Naive thymus-derived CD4-positive, alpha-beta T cell (primary cell): ENCODE measurements at regions not wholly inside any gene's neighbourhood (a gene's known extent, or its start where the extent isn't known, plus 50 kb on each side); places are given as distances from the start of the nearest gene placed in this dataset.
A peak's percentile ranks its signal among the peaks of the same experiment; 100 is the strongest.
"Not testable (repeated sequence)": the region's sequence is repeated elsewhere in the genome, so short reads cannot be mapped to it uniquely, and the experiment has no call there.

ENCODE experiments used
- ATAC-seq: fragments of 150-1000 bp; cut with Tn5 transposase; 2 replicates; pipeline ENCODE4 v1.10.0; 2021; ENCODE audit warnings: mild to moderate bottlenecking, moderate library complexity
- CTCF ChIA-PET: fragments of 350-600 bp; sonication (Branson Sonifier 250); formaldehyde crosslinking; loops from one replicate; lab custom pipeline; 2021; ENCODE audit warnings: antibody characterized with exemption; lab: Charles Lee
- POLR2A ChIA-PET: fragments of 350-600 bp; sonication (Branson Sonifier 250); formaldehyde crosslinking; loops from one replicate; lab custom pipeline; 2021; ENCODE audit warnings: antibody characterized with exemption, inconsistent platforms; lab: Charles Lee
- DNase-seq, 9 donors: peaks; one replicate each; pipeline versions ENCODE4 v3.0.0 to v3.0.0-alpha.2; 2020 to 2022; ENCODE audit warnings: mixed read lengths in 1 of 9
- H3K27ac ChIP-seq: one replicate; pipeline ENCODE4 v1.7.0; 2013; ENCODE audit warnings: mild to moderate bottlenecking, low read depth, low read length, moderate library complexity
- H3K27me3 ChIP-seq, 2 donors: one replicate each; pipeline ENCODE4 v1.7.0; 2013; ENCODE audit warnings: low read length in 2 of 2, mild to moderate bottlenecking in 2 of 2, moderate library complexity in 2 of 2; ENCODE audit not compliant: control insufficient read depth in 2 of 2, insufficient read depth in 2 of 2
- H3K36me3 ChIP-seq, 3 experiments: 1 replicate in 2 of 3; 2 replicates in 1 of 3; pipeline ENCODE4 v1.7.0; 2013; ENCODE audit warnings: low read length in 3 of 3, mild to moderate bottlenecking in 3 of 3, moderate library complexity in 1 of 3; ENCODE audit not compliant: insufficient read depth in 3 of 3, control insufficient read depth in 2 of 3
- H3K4me1 ChIP-seq, 2 donors: one replicate each; pipeline ENCODE4 v1.7.0; 2013; ENCODE audit warnings: low read length in 2 of 2, mild to moderate bottlenecking in 2 of 2, moderate library complexity in 1 of 2; ENCODE audit not compliant: control insufficient read depth in 2 of 2, insufficient read depth in 2 of 2
- H3K4me3 ChIP-seq: 2 replicates; pipeline ENCODE4 v1.7.0; 2013; ENCODE audit warnings: mild to moderate bottlenecking, low read length
- H3K9me3 ChIP-seq, 3 experiments: 1 replicate in 2 of 3; 2 replicates in 1 of 3; pipeline ENCODE4 v1.7.0; 2013; ENCODE audit warnings: low read length in 3 of 3; ENCODE audit not compliant: control insufficient read depth in 2 of 3
- H3K27ac Mint-ChIP-seq, 9 donors: one replicate each; pipeline ENCODE4 v1.8.0; 2020 to 2022; ENCODE audit warnings: mixed read lengths in 9 of 9, mild to moderate bottlenecking in 8 of 9, moderate library complexity in 5 of 9, inconsistent platforms in 2 of 9
- H3K27me3 Mint-ChIP-seq, 5 donors: one replicate each; pipeline ENCODE4 v1.8.0; 2021 to 2022; ENCODE audit warnings: mixed read lengths in 5 of 5, mild to moderate bottlenecking in 1 of 5
- H3K36me3 Mint-ChIP-seq, 5 donors: one replicate each; pipeline ENCODE4 v1.8.0; 2020 to 2022; ENCODE audit warnings: mixed read lengths in 5 of 5, mild to moderate bottlenecking in 3 of 5, inconsistent platforms in 1 of 5
- H3K4me1 Mint-ChIP-seq, 7 donors: one replicate each; pipeline ENCODE4 v1.8.0; 2020 to 2022; ENCODE audit warnings: mixed read lengths in 7 of 7, mild to moderate bottlenecking in 3 of 7, inconsistent platforms in 1 of 7
- H3K4me3 Mint-ChIP-seq, 10 donors: one replicate each; pipeline ENCODE4 v1.8.0; 2020 to 2022; ENCODE audit warnings: mild to moderate bottlenecking in 10 of 10, mixed read lengths in 10 of 10, moderate library complexity in 6 of 10, inconsistent platforms in 2 of 10
- H3K9me3 Mint-ChIP-seq, 11 donors: one replicate each; pipeline ENCODE4 v1.8.0; 2020 to 2022; ENCODE audit warnings: mixed read lengths in 11 of 11, mild to moderate bottlenecking in 4 of 11, inconsistent platforms in 1 of 11, moderate library complexity in 1 of 11
- intact Hi-C, 2 donors: fragments of 100-400 bp; cut with micrococcal nuclease; formaldehyde crosslinking; loops; one replicate each; pipeline ENCODE4 v1.15.1; 2023

GRCh38 chr13:64078025-64078424 is 2662.4 kb upstream of the PCDH20 start:
- no peak for ATAC-seq
- no peaks in the 10 kb centered on the region for H3K36me3 Mint-ChIP-seq

GRCh38 chr13:64077132-64077835 is 2661.6 kb upstream of the PCDH20 start:
- H3K27me3 Mint-ChIP-seq, CTCF ChIA-PET, DNase-seq, H3K4me1 Mint-ChIP-seq, H3K4me1 ChIP-seq, H3K4me3 ChIP-seq, H3K27ac ChIP-seq, H3K9me3 ChIP-seq, H3K36me3 ChIP-seq, H3K27me3 ChIP-seq, ATAC-seq, POLR2A ChIA-PET, intact Hi-C loops, H3K36me3 Mint-ChIP-seq: not testable (repeated sequence)
- H3K27ac Mint-ChIP-seq, result peak overlapping the region in 1 of 9 donors; percentile 82
- H3K9me3 Mint-ChIP-seq, result peaks cover 0 to 12% (median 4%) of the 10 kb centered on the region in 11 donors
- H3K4me3 Mint-ChIP-seq, result peak overlapping the region in 2 of 10 donors; percentile 85 to 92

More at GRCh38 chr13:64078025-64078424, 2662.4 kb upstream of the PCDH20 start:
- peak overlapping the region in 2 of 10 donors; percentile 35 to 38 for H3K4me3 Mint-ChIP-seq
- Histone ChIP-seq H3K9me3 (no peaks in the 10 kb centered on the region), H3K27ac (no peak overlapping the region), H3K36me3 (no peaks in the 10 kb centered on the region), H3K4me3 (no peak overlapping the region), H3K27me3 (no peaks in the 10 kb centered on the region), H3K4me1 (no peaks in the 10 kb centered on the region)
- H3K9me3 Mint-ChIP-seq, result peaks cover 0 to 15% (median 6%) of the 10 kb centered on the region in 11 donors
- H3K27me3 Mint-ChIP-seq, result no peaks in the 10 kb centered on the region
- ChIA-PET POLR2A (no interaction called here), CTCF (no interaction called here)
- no peak overlapping the region for H3K27ac Mint-ChIP-seq
- H3K4me1 Mint-ChIP-seq, result no peaks in the 10 kb centered on the region
- intact Hi-C loops, result no loop called here
- no peak for DNase-seq

GRCh38 chr13:64075543-64076271 is 2660.1 kb upstream of the PCDH20 start:
- ATAC-seq (peak; percentile 14), DNase-seq (peak in 1 of 9 donors; percentile 70)
- Histone ChIP-seq H3K27me3 (no peaks in the 10 kb centered on the region), H3K9me3 (no peaks in the 10 kb centered on the region), H3K4me3 (no peak overlapping the region), H3K27ac (no peak overlapping the region), H3K4me1 (no peaks in the 10 kb centered on the region), H3K36me3 (no peaks in the 10 kb centered on the region)
- Mint-ChIP-seq H3K9me3 (peaks cover 0 to 11% (median 2%) of the 10 kb centered on the region in 11 donors), H3K36me3 (no peaks in the 10 kb centered on the region), H3K27ac (peak overlapping the region in 1 of 9 donors; percentile 78), H3K4me1 (no peaks in the 10 kb centered on the region), H3K4me3 (peak overlapping the region in 2 of 10 donors; percentile 85 to 92), H3K27me3 (no peaks in the 10 kb centered on the region)
- intact Hi-C loops, result no loop called here
- ChIA-PET CTCF (no interaction called here), POLR2A (no interaction called here)

GRCh38 chr13:64074971-64075474 is 2659.4 kb upstream of the PCDH20 start:
- no peaks in the 10 kb centered on the region for H3K9me3 ChIP-seq
- H3K4me1 ChIP-seq, result no peaks in the 10 kb centered on the region
- DNase-seq, result peak in 1 of 9 donors; percentile 4
- H3K9me3 Mint-ChIP-seq, result peaks cover 0 to 8% (median 2%) of the 10 kb centered on the region in 11 donors
- H3K4me3 ChIP-seq, result no peak overlapping the region
- H3K36me3 ChIP-seq, result no peaks in the 10 kb centered on the region
- H3K4me3 Mint-ChIP-seq, result peak overlapping the region in 2 of 10 donors; percentile 85 to 92
- CTCF ChIA-PET, result no interaction called here
- H3K36me3 Mint-ChIP-seq, result no peaks in the 10 kb centered on the region
- H3K27ac Mint-ChIP-seq, result peak overlapping the region in 1 of 9 donors; percentile 78
- POLR2A ChIA-PET, result no interaction called here
- H3K27me3 ChIP-seq, result no peaks in the 10 kb centered on the region
- H3K27ac ChIP-seq, result no peak overlapping the region
- intact Hi-C loops, result no loop called here
- H3K4me1 Mint-ChIP-seq, result no peaks in the 10 kb centered on the region
- no peak for ATAC-seq
- H3K27me3 Mint-ChIP-seq, result no peaks in the 10 kb centered on the region

GRCh38 chr13:64073203-64073602 is 2657.6 kb upstream of the PCDH20 start:
- ATAC-seq, result no peak

GRCh38 chr13:64071352-64071751 is 2655.7 kb upstream of the PCDH20 start:
- no peaks in the 10 kb centered on the region for H3K4me1 Mint-ChIP-seq
- no peak for ATAC-seq

More at GRCh38 chr13:64073203-64073602, 2657.6 kb upstream of the PCDH20 start:
- H3K4me1 ChIP-seq, result no peaks in the 10 kb centered on the region
- H3K36me3 Mint-ChIP-seq, result no peaks in the 10 kb centered on the region
- no peaks in the 10 kb centered on the region for H3K27me3 Mint-ChIP-seq
- ChIA-PET CTCF (no interaction called here), POLR2A (no interaction called here)
- H3K9me3 Mint-ChIP-seq, result peaks cover 0 to 9% (median 2%) of the 10 kb centered on the region in 11 donors
- no peaks in the 10 kb centered on the region for H3K4me1 Mint-ChIP-seq
- no peak overlapping the region for H3K27ac ChIP-seq
- DNase-seq, result no peak
- no peak overlapping the region for H3K4me3 ChIP-seq
- no peaks in the 10 kb centered on the region for H3K9me3 ChIP-seq
- intact Hi-C loops, result no loop called here
- no peaks in the 10 kb centered on the region for H3K27me3 ChIP-seq
- no peaks in the 10 kb centered on the region for H3K36me3 ChIP-seq
- no peak overlapping the region for H3K27ac Mint-ChIP-seq
- H3K4me3 Mint-ChIP-seq, result no peak overlapping the region

More at GRCh38 chr13:64071352-64071751, 2655.7 kb upstream of the PCDH20 start:
- H3K36me3 ChIP-seq, result no peaks in the 10 kb centered on the region
- Mint-ChIP-seq H3K4me3 (no peak overlapping the region), H3K9me3 (peaks cover 0 to 13% (median 0%) of the 10 kb centered on the region in 11 donors), H3K27ac (no peak overlapping the region), H3K27me3 (no peaks in the 10 kb centered on the region), H3K36me3 (no peaks in the 10 kb centered on the region)
- intact Hi-C loops, result no loop called here
- ChIA-PET CTCF (no interaction called here), POLR2A (no interaction called here)
- no peaks in the 10 kb centered on the region for H3K9me3 ChIP-seq
- H3K27ac ChIP-seq, result no peak overlapping the region
- H3K4me1 ChIP-seq, result no peaks in the 10 kb centered on the region
- no peak overlapping the region for H3K4me3 ChIP-seq
- no peak for DNase-seq
- no peaks in the 10 kb centered on the region for H3K27me3 ChIP-seq
